Renal pelvis (tissue), 1 donor: ENCODE measurements at regions not wholly inside any gene's neighbourhood (a gene's known extent, or its start where the extent isn't known, plus 50 kb on each side); places are given as distances from the start of the nearest gene placed in this dataset.
"Not testable (repeated sequence)": the region's sequence is repeated elsewhere in the genome, so short reads cannot be mapped to it uniquely, and the experiment has no call there.

ENCODE experiments used
- DNase-seq: peaks from one replicate; pipeline ENCODE4 v3.0.0-alpha.2; 2013

- DNase-seq, result not testable (repeated sequence)
Observed at GRCh38 chr9:90221899-90222298, 420.7 kb downstream of the DIRAS2 start.

GRCh38 chr9:90226839-90227338, 415.7 kb downstream of the DIRAS2 start:
- peak; percentile 45 for DNase-seq

GRCh38 chr9:90233081-90233480, 409.5 kb downstream of the DIRAS2 start:
- not testable (repeated sequence) for DNase-seq

GRCh38 chr9:90240541-90240940, 402.1 kb downstream of the DIRAS2 start:
- no peak for DNase-seq

GRCh38 chr9:90245661-90246060, 397.0 kb downstream of the DIRAS2 start:
- no peak for DNase-seq

- no peak for DNase-seq
Observed at GRCh38 chr9:90249094-90249493, 393.5 kb downstream of the DIRAS2 start.

GRCh38 chr9:90251316-90251715, 391.3 kb downstream of the DIRAS2 start:
- no peak for DNase-seq

- no peak for DNase-seq
Observed at GRCh38 chr9:90256345-90256744, 386.3 kb downstream of the DIRAS2 start.

GRCh38 chr9:90259311-90260246, 383.0 kb downstream of the DIRAS2 start:
- DNase-seq, result no peak

- no peak for DNase-seq
Observed at GRCh38 chr9:90261698-90262097, 380.9 kb downstream of the DIRAS2 start.

- no peak for DNase-seq
Observed at GRCh38 chr9:90268613-90269012, 374.0 kb downstream of the DIRAS2 start.

GRCh38 chr9:90271707-90272106, 370.9 kb downstream of the DIRAS2 start:
- no peak for DNase-seq

- no peak for DNase-seq
Observed at GRCh38 chr9:90274725-90275124, 367.9 kb downstream of the DIRAS2 start.

- DNase-seq, result no peak
Observed at GRCh38 chr9:90285946-90286345, 356.7 kb downstream of the DIRAS2 start.

GRCh38 chr9:90287567-90288274, 354.9 kb downstream of the DIRAS2 start:
- no peak for DNase-seq

GRCh38 chr9:90288275-90288639, 354.4 kb downstream of the DIRAS2 start:
- no peak for DNase-seq

GRCh38 chr9:90290716-90291485, 351.7 kb downstream of the DIRAS2 start:
- no peak for DNase-seq

GRCh38 chr9:90296539-90296938, 346.1 kb downstream of the DIRAS2 start:
- DNase-seq, result no peak

GRCh38 chr9:90299968-90300367, 342.7 kb downstream of the DIRAS2 start:
- DNase-seq, result no peak

GRCh38 chr9:90300611-90301276, 341.9 kb downstream of the DIRAS2 start:
- DNase-seq, result no peak

GRCh38 chr9:90301277-90301653, 341.4 kb downstream of the DIRAS2 start:
- DNase-seq, result no peak

GRCh38 chr9:90303655-90304054, 339.0 kb downstream of the DIRAS2 start:
- no peak for DNase-seq
